ENCODE measurements at regions not wholly inside any gene's neighbourhood (a gene's known extent, or its start where the extent isn't known, plus 50 kb on each side); places are given as distances from the start of the nearest gene placed in this dataset.
"Not testable (repeated sequence)": the region's sequence is repeated elsewhere in the genome, so short reads cannot be mapped to it uniquely, and the experiment has no call there.

DNA sequence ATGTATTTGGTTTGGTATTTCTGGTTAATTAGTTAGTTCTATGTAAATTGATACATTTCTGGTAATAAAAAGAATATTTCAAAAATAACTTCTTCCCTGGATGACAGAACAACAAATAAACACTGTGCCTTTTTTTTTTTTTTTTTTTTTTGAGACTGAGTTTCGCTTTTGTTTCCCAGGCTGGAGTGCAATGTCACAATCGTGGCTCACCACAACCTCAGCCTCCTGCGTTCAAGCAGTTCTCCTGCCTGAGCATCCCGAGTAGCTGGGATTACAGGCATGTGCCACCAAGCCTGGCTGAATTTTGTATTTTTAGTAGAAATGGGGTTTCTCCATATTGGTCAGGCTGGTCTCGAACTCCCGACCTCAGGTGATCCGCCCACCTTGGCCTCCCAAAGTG, 64.3 kb upstream of the NFIA start:
- TF ChIP-seq, protein P1, sequence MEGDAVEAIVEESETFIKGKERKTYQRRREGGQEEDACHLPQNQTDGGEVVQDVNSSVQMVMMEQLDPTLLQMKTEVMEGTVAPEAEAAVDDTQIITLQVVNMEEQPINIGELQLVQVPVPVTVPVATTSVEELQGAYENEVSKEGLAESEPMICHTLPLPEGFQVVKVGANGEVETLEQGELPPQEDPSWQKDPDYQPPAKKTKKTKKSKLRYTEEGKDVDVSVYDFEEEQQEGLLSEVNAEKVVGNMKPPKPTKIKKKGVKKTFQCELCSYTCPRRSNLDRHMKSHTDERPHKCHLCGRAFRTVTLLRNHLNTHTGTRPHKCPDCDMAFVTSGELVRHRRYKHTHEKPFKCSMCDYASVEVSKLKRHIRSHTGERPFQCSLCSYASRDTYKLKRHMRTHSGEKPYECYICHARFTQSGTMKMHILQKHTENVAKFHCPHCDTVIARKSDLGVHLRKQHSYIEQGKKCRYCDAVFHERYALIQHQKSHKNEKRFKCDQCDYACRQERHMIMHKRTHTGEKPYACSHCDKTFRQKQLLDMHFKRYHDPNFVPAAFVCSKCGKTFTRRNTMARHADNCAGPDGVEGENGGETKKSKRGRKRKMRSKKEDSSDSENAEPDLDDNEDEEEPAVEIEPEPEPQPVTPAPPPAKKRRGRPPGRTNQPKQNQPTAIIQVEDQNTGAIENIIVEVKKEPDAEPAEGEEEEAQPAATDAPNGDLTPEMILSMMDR (IDR thresholded peaks at IDR 0.05) = not testable (repeated sequence)
- not testable (repeated sequence) for TF ChIP-seq POLR2A (IDR thresholded peaks at IDR 0.05)

Data from breast epithelium (tissue), 3 donors.